ENCODE measurements at regions not wholly inside any gene's neighbourhood (a gene's known extent, or its start where the extent isn't known, plus 50 kb on each side); places are given as distances from the start of the nearest gene placed in this dataset.

- H2AFZ ChIP-seq (ENCODE audit: low read depth, low read length), result no peak overlapping the region
- no peaks in the 10 kb centered on the region for H3K9me3 ChIP-seq (ENCODE audit: low read length)
- H3K4me3 ChIP-seq (ENCODE audit: low read length), result no peak overlapping the region
- no peak overlapping the region for H3K4me2 ChIP-seq (ENCODE audit: low read length)
- H4K20me1 ChIP-seq (ENCODE audit: insufficient read depth), result no peaks in the 10 kb centered on the region
- H3K9me2 ChIP-seq (ENCODE audit: insufficient read depth, low read length), result no peaks in the 10 kb centered on the region
- no peaks in the 10 kb centered on the region for H3F3A ChIP-seq (ENCODE audit: insufficient read depth, low read length, poor library complexity, severe bottlenecking)
- no peak for TF ChIP-seq SMC3 (conservative IDR thresholded peaks at IDR 0.05; ENCODE audit: poor library complexity)
- TF ChIP-seq REST (IDR thresholded peaks at IDR 0.05; ENCODE audit: borderline replicate concordance), result no peak
- no peak for TF ChIP-seq RAD21 (conservative IDR thresholded peaks at IDR 0.05)
- TF ChIP-seq EP300 (conservative IDR thresholded peaks at IDR 0.05; ENCODE audit: poor library complexity, severe bottlenecking), result no peak
- TF ChIP-seq TAF1 (IDR thresholded peaks at IDR 0.05; ENCODE audit: low read depth), result no peak
- TF ChIP-seq MXI1 (conservative IDR thresholded peaks at IDR 0.05; ENCODE audit: poor library complexity, severe bottlenecking), result no peak
- TF ChIP-seq CTCF (IDR thresholded peaks at IDR 0.05; ENCODE audit: poor library complexity, severe bottlenecking), result no peak
- no peak overlapping the region for H3K9ac ChIP-seq (ENCODE audit: low read length)
- no peaks in the 10 kb centered on the region for H3K36me3 ChIP-seq (ENCODE audit: insufficient read depth, low read length)
- no peak overlapping the region for H3K27ac ChIP-seq (ENCODE audit: low read length)
- no peaks in the 10 kb centered on the region for H3K27me3 ChIP-seq (ENCODE audit: insufficient read depth, low read depth, low read length)
- H3K79me2 ChIP-seq (replicated peaks; ENCODE audit: insufficient read depth, low read length), result no peaks in the 10 kb centered on the region
Observed at GRCh38 chr3:130258532-130258952, 86.9 kb upstream of the COL6A5 start.

GRCh38 chr3:130259166-130259874 is 86.2 kb upstream of the COL6A5 start:
- no peaks in the 10 kb centered on the region for H3K27me3 ChIP-seq (ENCODE audit: insufficient read depth, low read depth, low read length)
- no peaks in the 10 kb centered on the region for H4K20me1 ChIP-seq (ENCODE audit: insufficient read depth)
- no peak overlapping the region for H2AFZ ChIP-seq (ENCODE audit: low read depth, low read length)
- no peak overlapping the region for H3K4me2 ChIP-seq (ENCODE audit: low read length)
- H3K36me3 ChIP-seq (ENCODE audit: insufficient read depth, low read length), result no peaks in the 10 kb centered on the region
- TF ChIP-seq REST (IDR thresholded peaks at IDR 0.05; ENCODE audit: borderline replicate concordance) (no peak), TAF1 (IDR thresholded peaks at IDR 0.05; ENCODE audit: low read depth) (no peak), MXI1 (conservative IDR thresholded peaks at IDR 0.05; ENCODE audit: poor library complexity, severe bottlenecking) (no peak), CTCF (IDR thresholded peaks at IDR 0.05; ENCODE audit: poor library complexity, severe bottlenecking) (no peak), EZH2 (IDR thresholded peaks at IDR 0.05; ENCODE audit: borderline replicate concordance, insufficient read depth, low read length, poor library complexity, severe bottlenecking) (no peak), EP300 (conservative IDR thresholded peaks at IDR 0.05; ENCODE audit: poor library complexity, severe bottlenecking) (no peak), RAD21 (conservative IDR thresholded peaks at IDR 0.05) (no peak), SMC3 (conservative IDR thresholded peaks at IDR 0.05; ENCODE audit: poor library complexity) (no peak), POLR2AphosphoS5 (IDR thresholded peaks at IDR 0.05) (no peak)
- H3K9me2 ChIP-seq (ENCODE audit: insufficient read depth, low read length), result no peaks in the 10 kb centered on the region
- no peaks in the 10 kb centered on the region for H3K79me2 ChIP-seq (replicated peaks; ENCODE audit: insufficient read depth, low read length)
- no peak overlapping the region for H3K9ac ChIP-seq (ENCODE audit: low read length)
- H3K27ac ChIP-seq (ENCODE audit: low read length), result no peak overlapping the region
- H3K4me3 ChIP-seq (ENCODE audit: low read length), result no peak overlapping the region
- H3K9me3 ChIP-seq (ENCODE audit: low read length), result no peaks in the 10 kb centered on the region
- no peaks in the 10 kb centered on the region for H3F3A ChIP-seq (ENCODE audit: insufficient read depth, low read length, poor library complexity, severe bottlenecking)

Data from neural cell (in vitro differentiated cells).